Activated CD4-positive, alpha-beta memory T cell treated with anti-CD3 and anti-CD28 coated beads for 36 hours (primary cell): ENCODE measurements at regions not wholly inside any gene's neighbourhood (a gene's known extent, or its start where the extent isn't known, plus 50 kb on each side); places are given as distances from the start of the nearest gene placed in this dataset.
"Not testable (repeated sequence)": the region's sequence is repeated elsewhere in the genome, so short reads cannot be mapped to it uniquely, and the experiment has no call there.

ENCODE experiments used
- CTCF ChIA-PET: fragments of 350-600 bp; sonication (Branson Sonifier 250); formaldehyde crosslinking; loops from one replicate; lab custom pipeline; 2021; ENCODE audit warnings: antibody characterized with exemption, inconsistent platforms; lab: Charles Lee
- POLR2A ChIA-PET: fragments of 350-600 bp; sonication (Branson Sonifier 250); formaldehyde crosslinking; loops from one replicate; lab custom pipeline; 2021; ENCODE audit warnings: antibody characterized with exemption; lab: Charles Lee
- DNase-seq: peaks from one replicate; pipeline ENCODE4 v3.0.0-alpha.2; 2020
- H3K27ac Mint-ChIP-seq: one replicate; pipeline ENCODE4 v1.8.0; 2021; ENCODE audit warnings: mixed read lengths
- H3K27me3 Mint-ChIP-seq: one replicate; pipeline ENCODE4 v1.8.0; 2021; ENCODE audit warnings: mixed read lengths
- H3K36me3 Mint-ChIP-seq: one replicate; pipeline ENCODE4 v1.8.0; 2021; ENCODE audit warnings: mixed read lengths
- H3K4me1 Mint-ChIP-seq: one replicate; pipeline ENCODE4 v1.8.0; 2021; ENCODE audit warnings: low read depth, mixed read lengths
- H3K4me3 Mint-ChIP-seq: one replicate; pipeline ENCODE4 v1.8.0; 2021; ENCODE audit warnings: mild to moderate bottlenecking, mixed read lengths
- H3K9me3 Mint-ChIP-seq: one replicate; pipeline ENCODE4 v1.8.0; 2021; ENCODE audit warnings: mixed read lengths
- intact Hi-C: fragments of 100-400 bp; cut with micrococcal nuclease; formaldehyde crosslinking; loops from one replicate; pipeline ENCODE4 v1.15.1; 2023

DNA sequence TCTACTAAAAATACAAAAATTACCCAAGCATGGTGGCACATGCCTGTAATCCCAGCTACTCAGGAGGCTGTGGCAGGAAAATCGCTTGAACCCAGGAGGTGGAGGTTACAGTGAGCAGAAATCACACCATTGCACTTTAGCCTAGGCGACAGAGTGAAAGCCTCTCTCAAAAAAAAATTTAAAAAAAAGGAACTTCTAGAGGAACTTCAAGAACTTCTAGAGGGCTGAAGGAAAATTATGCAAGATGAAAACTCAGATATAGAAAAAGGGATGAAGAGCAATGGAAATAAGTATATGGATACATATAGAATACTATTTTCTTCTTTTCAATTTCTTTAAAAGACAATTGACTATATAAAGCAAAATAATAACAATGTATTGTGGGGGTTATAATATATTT lies 51.2 kb upstream of the PRR5 start:
- Mint-ChIP-seq H3K4me3 (no peak overlapping the region), H3K36me3 (no peaks in the 10 kb centered on the region), H3K9me3 (no peaks in the 10 kb centered on the region), H3K4me1 (no peaks in the 10 kb centered on the region), H3K27me3 (no peaks in the 10 kb centered on the region), H3K27ac (no peak overlapping the region)
- ChIA-PET POLR2A (no interaction called here), CTCF (no interaction called here)
- DNase-seq = no peak
- intact Hi-C loops = no loop called here

DNA sequence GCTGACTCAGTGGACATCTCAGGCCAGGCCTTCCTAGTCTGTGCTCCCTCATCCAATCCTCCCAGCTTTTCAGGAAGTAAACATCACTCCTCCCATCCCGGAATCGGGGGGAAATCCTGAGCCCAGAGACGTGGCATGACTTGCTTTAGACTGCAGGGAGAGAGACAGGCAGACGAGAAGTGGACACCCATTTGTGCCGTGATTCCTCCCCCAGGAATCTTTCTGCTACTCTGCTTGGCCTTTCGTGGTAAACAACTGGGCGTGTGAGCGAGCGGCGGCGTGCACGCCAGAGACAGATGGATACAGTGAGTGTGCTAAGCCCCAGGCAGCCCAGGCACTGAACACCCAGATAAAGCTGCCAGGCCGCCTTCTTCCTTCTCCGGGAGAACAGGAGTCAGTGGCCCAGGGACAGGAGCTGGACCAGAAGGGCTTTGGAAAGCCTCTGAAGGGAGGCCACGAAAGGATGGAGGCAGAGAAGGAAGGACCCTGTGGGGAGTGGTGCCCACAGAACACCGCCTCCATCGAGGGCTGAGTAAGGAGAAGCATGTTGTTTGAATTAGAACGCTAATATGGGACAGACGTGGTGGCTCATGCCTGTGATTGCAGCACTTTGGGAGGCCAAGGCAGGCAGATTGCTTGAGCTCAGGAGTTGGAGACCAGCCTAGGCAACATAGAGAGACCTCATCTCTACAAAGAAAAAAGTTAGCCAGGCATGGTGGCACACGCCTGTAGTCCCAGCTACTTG lies 53.0 kb upstream of the PRR5 start:
- ChIA-PET CTCF (no interaction called here), POLR2A (no interaction called here)
- intact Hi-C loops = no loop called here
- Mint-ChIP-seq H3K4me1 (no peaks in the 10 kb centered on the region), H3K36me3 (no peaks in the 10 kb centered on the region), H3K9me3 (no peaks in the 10 kb centered on the region), H3K27me3 (peaks cover 1% of the 10 kb centered on the region), H3K27ac (no peak overlapping the region), H3K4me3 (no peak overlapping the region)
- DNase-seq = no peak

DNA sequence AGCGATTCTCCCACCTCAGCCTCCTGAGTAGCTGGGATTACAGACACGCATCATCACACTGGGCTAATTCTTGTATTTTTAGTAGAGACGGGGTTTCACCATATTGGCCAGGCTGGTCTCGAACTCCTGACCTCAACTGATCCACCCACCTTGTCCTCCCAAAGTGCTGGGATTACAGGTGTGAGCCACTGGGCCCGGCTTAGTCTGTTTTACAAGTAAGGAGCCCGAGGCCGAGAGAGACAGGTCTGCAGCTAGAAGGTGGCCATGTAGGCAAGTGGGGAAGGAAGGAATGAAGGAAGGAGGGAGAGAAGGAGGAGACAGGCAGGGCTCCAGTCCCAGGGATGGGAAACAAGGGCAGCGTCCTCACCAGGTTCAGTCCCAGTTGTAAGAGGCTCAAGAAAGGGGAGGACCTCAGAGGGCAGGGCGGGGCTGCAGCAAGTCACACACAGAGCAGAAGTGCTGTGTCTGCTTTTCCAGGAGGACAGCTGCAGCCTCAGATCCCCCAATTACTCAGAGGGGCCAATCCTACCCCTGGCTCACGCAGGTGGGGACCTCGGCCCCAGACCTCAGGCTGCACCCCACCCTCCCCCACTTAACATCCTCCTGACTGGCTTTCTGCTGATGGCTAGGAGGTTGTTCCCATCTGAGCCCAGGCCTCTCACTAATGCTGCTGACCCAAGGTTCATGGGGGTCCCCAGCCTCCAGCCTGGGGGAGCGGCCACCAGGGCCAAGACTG lies 53.8 kb upstream of the PRR5 start:
- Mint-ChIP-seq H3K36me3 (no peaks in the 10 kb centered on the region), H3K27ac (no peak overlapping the region), H3K4me3 (no peak overlapping the region), H3K27me3 (peaks cover 1% of the 10 kb centered on the region), H3K9me3 (no peaks in the 10 kb centered on the region), H3K4me1 (no peaks in the 10 kb centered on the region)
- DNase-seq = no peak
- CTCF ChIA-PET = no interaction called here
- intact Hi-C loops = no loop called here
- POLR2A ChIA-PET = no interaction called here

DNA sequence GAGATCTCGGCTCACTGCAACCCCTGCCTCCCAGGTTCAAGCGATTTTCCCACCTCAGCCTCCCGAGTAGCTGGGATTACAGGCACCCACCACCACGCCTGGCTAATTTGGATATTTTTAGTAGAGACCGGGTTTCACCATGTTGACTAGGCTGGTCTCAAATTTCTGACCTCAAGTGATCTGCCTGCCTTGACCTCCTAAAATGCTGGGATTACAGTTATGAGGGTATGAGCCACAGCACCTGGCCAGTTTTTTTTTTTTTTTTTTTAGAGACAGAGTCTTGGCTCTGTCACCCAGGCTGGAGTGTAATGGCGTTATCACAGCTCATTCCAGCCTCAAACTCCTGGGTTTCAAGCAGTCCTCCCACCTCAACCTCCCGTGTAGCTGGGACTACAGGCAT lies 54.9 kb upstream of the PRR5 start:
- peaks cover 1% of the 10 kb centered on the region for H3K27me3 Mint-ChIP-seq
- DNase-seq = no peak
- H3K27ac Mint-ChIP-seq = no peak overlapping the region
- ChIA-PET POLR2A (interaction anchor here (0.6 kb wide), 1 partner anchor 148 kb away, joined by 4 read pairs; no protein-coding TSS in a partner anchor), CTCF (no interaction called here)
- H3K4me3 Mint-ChIP-seq = no peak overlapping the region
- H3K36me3 Mint-ChIP-seq = no peaks in the 10 kb centered on the region
- H3K9me3 Mint-ChIP-seq = no peaks in the 10 kb centered on the region
- intact Hi-C loops = no loop called here
- H3K4me1 Mint-ChIP-seq = no peaks in the 10 kb centered on the region

DNA sequence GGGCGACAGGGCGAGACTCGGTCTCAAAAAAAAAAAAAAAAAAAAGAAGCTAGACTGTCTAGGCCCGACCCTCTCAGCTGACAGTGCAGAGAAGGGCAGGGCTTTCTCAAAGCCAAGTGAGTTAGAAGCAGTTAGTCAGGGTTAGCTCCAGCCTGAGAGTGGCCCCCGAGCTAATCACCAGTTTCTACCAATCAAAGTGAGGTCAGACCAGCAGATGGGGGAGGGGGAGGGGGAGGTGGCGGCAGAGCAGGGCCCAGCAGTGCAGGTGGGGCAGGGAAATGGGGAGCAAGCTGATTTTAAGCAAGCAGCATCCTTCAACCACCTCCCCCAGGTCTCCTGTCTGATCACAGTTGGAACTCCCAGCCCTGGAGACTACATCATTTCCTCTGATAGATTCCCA lies 55.3 kb upstream of the PRR5 start:
- Mint-ChIP-seq H3K27me3 (peaks cover 1% of the 10 kb centered on the region), H3K36me3 (no peaks in the 10 kb centered on the region), H3K4me1 (no peaks in the 10 kb centered on the region), H3K9me3 (no peaks in the 10 kb centered on the region), H3K4me3 (no peak overlapping the region), H3K27ac (no peak overlapping the region)
- ChIA-PET CTCF (no interaction called here), POLR2A (interaction anchor here (0.6 kb wide), 1 partner anchor 147 kb away, joined by 4 read pairs; no protein-coding TSS in a partner anchor)
- intact Hi-C loops = no loop called here
- no peak for DNase-seq

DNA sequence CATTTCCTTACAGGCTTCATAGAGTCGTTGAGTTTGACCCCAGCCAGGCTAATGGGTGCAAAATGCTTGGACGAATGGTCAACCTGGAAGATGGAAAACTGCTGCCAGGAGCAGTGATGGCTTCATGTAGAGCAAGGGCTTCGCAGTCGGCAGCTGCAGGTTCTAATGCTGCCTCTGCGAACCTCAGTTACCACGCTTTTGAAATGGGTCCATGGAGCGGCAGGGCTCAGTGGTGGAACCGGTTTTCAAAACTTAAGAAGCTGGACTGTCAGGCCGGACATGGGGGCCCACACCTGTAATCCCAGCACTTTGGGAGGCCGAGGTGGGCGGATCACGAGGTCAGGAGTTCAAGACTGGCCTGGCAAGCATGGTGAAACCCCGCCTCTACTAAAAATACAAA lies 55.9 kb upstream of the PRR5 start:
- ChIA-PET CTCF (interaction anchor here (1.8 kb wide), 1 partner anchor 39 kb away, joined by 7 read pairs; no protein-coding TSS in a partner anchor), POLR2A (no interaction called here)
- Mint-ChIP-seq H3K27ac (no peak overlapping the region), H3K9me3 (no peaks in the 10 kb centered on the region), H3K4me3 (no peak overlapping the region), H3K27me3 (peaks cover 1% of the 10 kb centered on the region), H3K4me1 (no peaks in the 10 kb centered on the region), H3K36me3 (no peaks in the 10 kb centered on the region)
- intact Hi-C loops = no loop called here
- no peak for DNase-seq

DNA sequence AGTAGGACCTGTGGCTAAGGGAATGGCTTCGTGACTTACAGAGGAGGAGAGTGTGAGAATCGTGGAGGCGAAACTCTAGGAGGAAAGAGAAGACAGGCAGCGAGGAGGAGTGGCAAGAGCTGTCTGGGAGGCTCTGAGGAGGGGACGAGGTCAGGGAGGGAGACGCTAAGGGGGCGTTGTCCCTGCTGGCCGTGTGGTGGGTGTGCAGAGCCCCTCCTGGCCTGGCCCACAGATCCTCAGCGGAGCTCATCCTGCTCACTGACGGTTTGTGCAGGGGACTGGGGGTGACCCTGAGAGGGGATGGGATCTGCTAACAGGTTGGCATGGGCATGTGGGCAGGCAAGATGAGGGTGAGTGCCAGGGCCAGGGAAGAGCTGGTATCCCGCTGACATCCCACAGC lies 56.5 kb upstream of the PRR5 start:
- POLR2A ChIA-PET = no interaction called here
- Mint-ChIP-seq H3K27ac (no peak overlapping the region), H3K27me3 (peaks cover 1% of the 10 kb centered on the region), H3K36me3 (no peaks in the 10 kb centered on the region), H3K9me3 (no peaks in the 10 kb centered on the region), H3K4me1 (no peaks in the 10 kb centered on the region), H3K4me3 (no peak overlapping the region)
- DNase-seq = no peak
- intact Hi-C loops = no loop called here
- CTCF ChIA-PET = interaction anchor here (1.8 kb wide), 1 partner anchor 39 kb away, joined by 7 read pairs; no protein-coding TSS in a partner anchor

DNA sequence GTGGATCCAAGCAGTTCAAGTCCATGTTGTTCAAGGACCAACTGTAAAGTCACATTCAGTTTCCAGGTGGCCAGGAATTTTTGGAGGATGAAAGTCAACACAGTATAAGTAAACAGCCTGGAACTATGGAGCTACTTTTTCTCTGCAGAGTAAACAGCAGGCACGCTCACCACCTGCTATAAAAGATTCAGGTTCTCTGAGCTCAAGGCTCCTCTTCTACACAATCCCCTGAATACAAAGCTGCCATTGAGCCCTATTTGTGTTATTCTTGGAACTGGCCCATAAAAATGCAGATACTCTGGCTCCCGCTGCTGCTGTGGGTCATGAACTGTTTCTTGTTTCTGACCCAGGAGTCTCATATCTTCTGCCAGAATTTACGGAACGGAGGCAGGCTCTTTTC lies 56.9 kb upstream of the PRR5 start:
- CTCF ChIA-PET = interaction anchor here (1.8 kb wide), 1 partner anchor 40 kb away, joined by 7 read pairs; no protein-coding TSS in a partner anchor
- POLR2A ChIA-PET = no interaction called here
- Mint-ChIP-seq H3K27ac (no peak overlapping the region), H3K4me3 (no peak overlapping the region), H3K36me3 (no peaks in the 10 kb centered on the region), H3K4me1 (no peaks in the 10 kb centered on the region), H3K9me3 (no peaks in the 10 kb centered on the region), H3K27me3 (peaks cover 1% of the 10 kb centered on the region)
- intact Hi-C loops = no loop called here
- DNase-seq = no peak

DNA sequence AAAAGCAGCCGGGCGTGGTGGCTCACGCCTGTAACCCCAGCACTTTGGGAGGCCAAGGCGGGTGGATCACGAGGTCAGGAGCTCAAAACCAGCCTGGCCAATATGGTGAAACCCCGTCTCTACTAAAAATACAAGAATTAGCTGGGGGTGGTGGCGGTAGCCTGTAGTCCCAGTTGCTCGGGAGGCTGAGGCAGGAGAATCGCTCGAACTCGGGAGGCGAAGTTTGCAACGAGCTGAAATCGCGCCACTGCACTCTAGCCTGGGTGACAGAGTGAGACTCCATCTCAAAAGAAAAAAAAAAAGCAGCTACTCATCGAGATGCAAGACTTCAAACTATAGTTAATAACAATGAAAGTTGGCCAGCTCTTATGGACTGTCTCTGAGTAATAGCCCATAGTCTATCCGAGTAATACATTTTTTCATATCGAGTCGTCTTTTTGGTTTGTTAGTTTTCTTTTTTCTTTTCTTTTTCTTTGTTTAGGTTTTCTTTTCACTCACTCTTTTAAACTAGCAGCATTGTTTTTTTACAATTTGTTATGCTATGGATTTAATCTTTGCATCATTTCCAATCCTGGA lies 58.4 kb upstream of the PRR5 start:
- H3K9me3 Mint-ChIP-seq, intact Hi-C loops, H3K4me3 Mint-ChIP-seq, H3K27me3 Mint-ChIP-seq, DNase-seq, POLR2A ChIA-PET, H3K4me1 Mint-ChIP-seq, H3K27ac Mint-ChIP-seq, CTCF ChIA-PET, H3K36me3 Mint-ChIP-seq: not testable (repeated sequence)

DNA sequence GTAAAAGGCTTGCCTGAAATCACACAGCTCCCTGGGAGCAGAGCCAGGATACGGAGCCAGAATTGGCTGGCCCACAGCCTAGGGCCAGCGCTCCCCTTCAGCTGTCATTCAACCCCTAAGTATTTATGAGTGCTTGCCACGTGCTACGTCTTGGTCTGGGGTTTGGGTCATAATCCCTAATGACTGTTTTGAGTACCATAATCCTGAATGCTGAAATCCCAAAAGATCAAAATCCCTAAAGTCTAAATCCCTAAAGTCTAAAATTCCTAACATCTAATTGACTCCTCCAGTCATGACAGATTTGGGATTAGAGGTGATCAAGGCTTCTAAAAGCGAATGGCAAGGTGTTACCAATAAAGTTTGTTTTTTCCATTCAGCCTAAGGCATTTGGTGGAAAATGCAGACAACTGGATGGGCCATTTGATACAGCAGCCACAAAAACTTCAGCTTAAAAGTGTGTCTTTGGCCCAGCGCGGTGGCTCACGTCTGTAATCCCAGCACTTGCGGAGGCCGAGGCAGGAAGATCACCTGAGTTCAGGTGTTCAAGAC lies 59.8 kb upstream of the PRR5 start:
- no peaks in the 10 kb centered on the region for H3K4me1 Mint-ChIP-seq
- H3K36me3 Mint-ChIP-seq = no peaks in the 10 kb centered on the region
- ChIA-PET POLR2A (no interaction called here), CTCF (interaction anchor here (0.6 kb wide), 1 partner anchor 564 kb away, joined by 4 read pairs; no protein-coding TSS in a partner anchor)
- H3K27me3 Mint-ChIP-seq = peaks cover 1% of the 10 kb centered on the region
- DNase-seq = no peak
- H3K27ac Mint-ChIP-seq = no peak overlapping the region
- intact Hi-C loops = no loop called here
- H3K4me3 Mint-ChIP-seq = no peak overlapping the region
- H3K9me3 Mint-ChIP-seq = no peaks in the 10 kb centered on the region

DNA sequence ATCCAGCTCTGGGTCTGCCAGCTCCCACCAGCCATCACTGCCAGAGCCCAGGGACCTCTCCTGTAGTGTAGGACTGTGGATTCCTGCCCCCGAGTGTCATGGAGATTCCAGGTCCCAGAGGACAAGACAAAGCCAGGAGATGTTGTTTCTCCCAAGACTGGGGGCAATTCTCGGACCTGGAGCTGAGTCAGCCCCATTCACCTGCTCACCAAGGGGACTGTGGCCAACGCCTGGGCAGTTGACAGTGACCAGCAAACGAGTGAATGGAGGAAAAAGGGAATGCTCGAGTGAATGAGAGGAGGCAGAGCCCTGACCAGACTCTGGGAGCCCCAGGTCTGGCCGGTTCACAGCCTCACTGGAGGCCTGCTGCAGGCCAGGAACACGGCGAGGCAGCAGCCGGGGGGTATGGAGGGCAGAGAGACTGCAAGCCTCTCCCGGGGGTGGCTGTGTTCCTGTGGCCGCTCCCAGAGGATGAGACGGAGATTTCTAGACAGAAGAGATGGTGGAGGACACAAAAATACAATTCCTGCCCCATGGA lies 61.3 kb upstream of the PRR5 start:
- intact Hi-C loops = no loop called here
- POLR2A ChIA-PET = no interaction called here
- H3K4me3 Mint-ChIP-seq = no peak overlapping the region
- DNase-seq = no peak
- H3K9me3 Mint-ChIP-seq = no peaks in the 10 kb centered on the region
- H3K36me3 Mint-ChIP-seq = no peaks in the 10 kb centered on the region
- no peaks in the 10 kb centered on the region for H3K4me1 Mint-ChIP-seq
- peaks cover 1% of the 10 kb centered on the region for H3K27me3 Mint-ChIP-seq
- no peak overlapping the region for H3K27ac Mint-ChIP-seq
- CTCF ChIA-PET = no interaction called here
